Ovary (tissue), 7 donors: ENCODE measurements at regions not wholly inside any gene's neighbourhood (a gene's known extent, or its start where the extent isn't known, plus 50 kb on each side); places are given as distances from the start of the nearest gene placed in this dataset.

Source experiments
- DNase-seq, 5 donors: peaks; one replicate each; pipeline ENCODE4 v3.0.0-alpha.2; 2019 to 2020
- H3K27ac ChIP-seq, 2 donors: fragments of 200-600 bp; one replicate each; pipeline versions ENCODE4 v1.5.1 to v1.8.0; 2019 to 2022
- H3K27me3 ChIP-seq: fragments of 200-600 bp; one replicate; pipeline ENCODE4 v1.8.0; 2022
- H3K36me3 ChIP-seq: fragments of 200-600 bp; sonication (generic); one replicate; pipeline ENCODE4 v1.5.1; 2019
- H3K4me1 ChIP-seq: one replicate; pipeline ENCODE4 v1.8.1; 2013; ENCODE audit warnings: mild to moderate bottlenecking, moderate library complexity; ENCODE audit not compliant: insufficient read depth
- H3K4me3 ChIP-seq: fragments of 200-600 bp; sonication (generic); one replicate; pipeline ENCODE4 v1.5.1; 2017
- H3K9me3 ChIP-seq, 2 donors: fragments of 200-600 bp in 1 of 2; sonication (generic) in 1 of 2; one replicate each; pipeline versions ENCODE4 v1.5.1 to v1.8.1; 2013 to 2019; ENCODE audit warnings: mild to moderate bottlenecking in 1 of 2, moderate library complexity in 1 of 2
- CTCF ChIP-seq, 3 donors: fragments of 450-650 bp in 2 of 3; fragments of 200-600 bp in 1 of 3; IDR thresholded peaks; one replicate each; pipeline versions ENCODE4 v1.5.1 to v1.8.0; 2016 to 2022; ENCODE audit warnings: antibody characterized with exemption in 3 of 3, mild to moderate bottlenecking in 1 of 3
- EP300 ChIP-seq: sonication (generic); formaldehyde crosslinking; IDR thresholded peaks from one replicate; pipeline ENCODE4 v1.6.1; 2017; ENCODE audit warnings: antibody characterized with exemption
- POLR2A ChIP-seq: fragments of 450-650 bp; IDR thresholded peaks from one replicate; pipeline ENCODE4 v1.6.1; 2017; ENCODE audit warnings: antibody characterized with exemption, mild to moderate bottlenecking, moderate library complexity
- whole genome bisulfite sequencing, 3 donors: extraction: QIAGEN DNeasy Blood & Tissue Kit in 1 of 3; methylation state at CpG; one replicate each; pipeline versions ENCODE4 v1.1.5 to v1.1.7; 2013 to 2017; 5-methylcytosine and 5-hydroxymethylcytosine counted together
- intact Hi-C, 4 donors: fragments of 100-400 bp; cut with DNase I; formaldehyde crosslinking; loops; one replicate each; pipeline versions ENCODE4 v1.11.0 to v1.15.1; 2022 to 2023
- donor health status: DM: no; HTN: no; CAD: no; lungs with moderate emphysema.
- donor health status: DM: no; HTN: no; CAD: no.
- donor health status: Bipolar disorder and iron deficiency.
- donor health status: DM: no; HTN: no; CAD: no.
- donor health status: DM: yes; HTN: yes; CAD: no.

GRCh38 chr4:31040106-31040505 lies 319.9 kb downstream of the PCDH7 start:
- intact Hi-C loops, result no loop called here
- Histone ChIP-seq H3K9me3 (no peaks in the 10 kb centered on the region), H3K36me3 (no peaks in the 10 kb centered on the region), H3K27me3 (no peaks in the 10 kb centered on the region), H3K4me3 (no peak overlapping the region), H3K4me1 (no peaks in the 10 kb centered on the region), H3K27ac (no peak overlapping the region)
- 18 to 99% (median 75%) methylated on average over 2 of the region's 2 CpGs for WGBS, 3 donors
- DNase-seq, result no peak
- TF ChIP-seq EP300, result no peak
- TF ChIP-seq POLR2A, result no peak
- TF ChIP-seq CTCF (IDR thresholded peaks at IDR 0.05), result no peak

- 76 to 81% (median 78%) methylated on average over 3 of the region's 3 CpGs for WGBS, 3 donors
- intact Hi-C loops, result no loop called here
- no peak for DNase-seq
- no peaks in the 10 kb centered on the region for H3K9me3 ChIP-seq
- no peak overlapping the region for H3K4me3 ChIP-seq
- no peak overlapping the region for H3K27ac ChIP-seq
- H3K4me1 ChIP-seq, result no peaks in the 10 kb centered on the region
- TF ChIP-seq CTCF (IDR thresholded peaks at IDR 0.05) (no peak), EP300 (no peak), POLR2A (no peak)
- no peaks in the 10 kb centered on the region for H3K36me3 ChIP-seq
- H3K27me3 ChIP-seq, result no peaks in the 10 kb centered on the region
Measured at GRCh38 chr4:31041385-31041784, 321.2 kb downstream of the PCDH7 start.

GRCh38 chr4:31041853-31042252 lies 321.7 kb downstream of the PCDH7 start:
- no peaks in the 10 kb centered on the region for H3K27me3 ChIP-seq
- no peak overlapping the region for H3K4me3 ChIP-seq
- no peak for DNase-seq
- WGBS, 3 donors, result 78 to 84% (median 82%) methylated on average over 2 of the region's 2 CpGs
- no peak overlapping the region for H3K27ac ChIP-seq
- H3K36me3 ChIP-seq, result no peaks in the 10 kb centered on the region
- TF ChIP-seq EP300, result no peak
- no peak for TF ChIP-seq POLR2A
- TF ChIP-seq CTCF (IDR thresholded peaks at IDR 0.05), result no peak
- no peaks in the 10 kb centered on the region for H3K4me1 ChIP-seq
- H3K9me3 ChIP-seq, result no peaks in the 10 kb centered on the region
- intact Hi-C loops, result no loop called here

GRCh38 chr4:31043382-31044062 lies 323.4 kb downstream of the PCDH7 start:
- no peaks in the 10 kb centered on the region for H3K36me3 ChIP-seq
- no peaks in the 10 kb centered on the region for H3K9me3 ChIP-seq
- no peak overlapping the region for H3K27ac ChIP-seq
- intact Hi-C loops, result no loop called here
- no peak for TF ChIP-seq CTCF (IDR thresholded peaks at IDR 0.05)
- no peak for TF ChIP-seq EP300
- TF ChIP-seq POLR2A, result no peak
- no peaks in the 10 kb centered on the region for H3K4me1 ChIP-seq
- WGBS, 3 donors, result 55 to 74% (median 59%) methylated on average over 1 of the region's 1 CpG
- H3K4me3 ChIP-seq, result no peak overlapping the region
- DNase-seq, result no peak
- H3K27me3 ChIP-seq, result no peaks in the 10 kb centered on the region
